IPS-NIHi11 (cell line): ENCODE measurements at regions not wholly inside any gene's neighbourhood (a gene's known extent, or its start where the extent isn't known, plus 50 kb on each side); places are given as distances from the start of the nearest gene placed in this dataset.

Experiments
- DNase-seq: peaks from one replicate; pipeline ENCODE4 v3.0.0; 2012; ENCODE audit warnings: mixed read lengths, low spot score

DNA sequence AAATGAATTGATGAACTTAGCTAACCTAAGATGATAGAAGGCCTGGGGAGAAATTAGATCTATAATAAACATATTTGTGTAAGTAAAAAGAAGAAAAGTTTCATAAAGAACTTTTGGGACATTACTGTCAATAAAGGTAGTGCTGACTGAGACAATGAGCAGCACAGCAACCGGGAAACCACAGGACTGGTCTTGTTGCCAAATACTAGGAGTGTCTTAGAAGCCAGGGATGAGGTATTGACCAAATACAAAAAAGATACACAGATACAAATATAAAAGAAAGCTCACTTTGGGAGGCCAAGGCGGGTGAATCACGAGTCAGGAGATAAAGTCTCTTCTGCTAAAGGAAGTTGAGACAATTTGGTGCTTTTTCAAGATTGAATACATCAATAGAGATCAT is 362.4 kb upstream of the ZNF385D start:
- DNase-seq = no peak

DNA sequence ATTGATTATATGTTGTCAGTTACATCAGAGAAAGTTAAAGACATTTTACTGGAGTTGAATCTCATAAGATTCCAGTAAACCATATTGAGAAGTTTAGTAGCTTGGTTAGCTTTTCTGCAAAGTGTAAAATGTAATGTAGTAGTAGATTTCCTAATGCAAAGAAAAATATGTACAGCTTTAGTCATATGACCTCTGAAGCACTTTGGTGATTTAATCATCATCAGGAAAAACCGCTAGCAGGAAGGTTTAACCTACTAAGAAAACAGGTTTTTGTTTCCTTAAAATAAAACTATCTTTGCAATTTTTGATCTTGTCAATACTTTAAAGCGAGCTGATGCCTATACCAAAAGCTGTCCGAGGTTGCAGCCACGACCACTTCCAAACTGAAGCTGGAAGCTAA is 364.6 kb upstream of the ZNF385D start:
- no peak for DNase-seq

DNA sequence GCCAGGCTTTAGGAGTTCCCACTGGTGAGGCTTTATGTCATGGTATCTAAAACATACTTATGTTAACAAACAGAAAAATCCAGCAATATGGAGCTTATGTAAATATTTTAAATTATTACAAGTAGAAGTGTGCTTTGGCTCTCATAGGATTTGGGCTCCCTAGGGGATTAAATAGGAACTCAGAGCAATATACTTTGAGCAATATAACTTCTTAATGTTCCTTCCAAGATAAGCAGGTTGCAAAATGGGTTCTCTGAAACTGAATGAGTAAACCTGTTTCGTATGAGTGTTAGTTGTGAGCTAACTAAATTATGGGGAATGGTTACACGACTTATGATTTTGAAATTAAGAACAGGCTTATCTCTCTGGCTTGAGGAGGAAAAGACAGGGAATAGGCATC is 366.1 kb upstream of the ZNF385D start:
- DNase-seq = no peak

DNA sequence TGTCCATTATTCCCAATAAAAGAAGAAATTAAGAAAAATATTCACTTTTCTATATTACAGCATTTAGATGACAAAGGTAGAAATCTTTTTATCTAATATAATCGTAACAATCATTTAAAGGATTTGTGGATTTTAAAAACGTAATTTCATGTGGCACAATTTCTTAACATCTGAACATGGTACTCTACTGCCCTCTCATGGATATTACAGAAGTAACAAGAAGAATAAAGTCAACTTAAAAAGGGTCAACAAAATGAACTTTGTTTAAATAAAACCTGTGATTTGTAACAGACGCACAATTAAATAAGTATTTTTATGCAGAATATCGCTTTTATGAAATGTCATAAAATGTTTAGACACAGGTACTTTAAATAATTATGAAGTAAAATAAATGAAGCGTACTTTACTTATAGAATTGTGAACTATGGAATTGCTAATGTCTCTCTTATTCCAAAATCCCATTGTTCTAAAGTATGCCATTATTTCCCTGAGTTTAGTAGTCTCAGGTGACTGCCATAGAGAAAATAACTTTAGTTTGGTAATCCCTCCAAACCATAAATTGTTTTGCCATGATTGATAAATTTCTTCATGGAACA is 366.8 kb upstream of the ZNF385D start:
- DNase-seq = peak; percentile 21

DNA sequence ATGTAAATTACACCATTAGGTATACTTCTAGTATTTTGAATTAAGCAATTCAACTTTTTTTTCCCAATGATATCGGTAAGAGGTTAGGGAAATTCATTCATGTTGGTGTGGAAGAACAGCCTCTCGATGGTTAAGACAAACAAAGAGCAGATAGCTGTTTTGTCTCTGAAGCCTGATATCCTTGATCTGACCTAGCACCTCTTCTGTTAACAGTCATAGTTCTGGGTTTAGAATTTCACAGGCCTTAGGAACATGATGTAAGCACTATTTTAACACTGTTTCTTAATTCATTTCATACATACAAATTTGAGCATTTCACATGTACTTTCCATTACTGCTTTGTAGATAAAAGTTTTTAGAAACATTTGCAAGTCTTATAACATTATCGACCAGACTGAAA is 367.5 kb upstream of the ZNF385D start:
- no peak for DNase-seq

DNA sequence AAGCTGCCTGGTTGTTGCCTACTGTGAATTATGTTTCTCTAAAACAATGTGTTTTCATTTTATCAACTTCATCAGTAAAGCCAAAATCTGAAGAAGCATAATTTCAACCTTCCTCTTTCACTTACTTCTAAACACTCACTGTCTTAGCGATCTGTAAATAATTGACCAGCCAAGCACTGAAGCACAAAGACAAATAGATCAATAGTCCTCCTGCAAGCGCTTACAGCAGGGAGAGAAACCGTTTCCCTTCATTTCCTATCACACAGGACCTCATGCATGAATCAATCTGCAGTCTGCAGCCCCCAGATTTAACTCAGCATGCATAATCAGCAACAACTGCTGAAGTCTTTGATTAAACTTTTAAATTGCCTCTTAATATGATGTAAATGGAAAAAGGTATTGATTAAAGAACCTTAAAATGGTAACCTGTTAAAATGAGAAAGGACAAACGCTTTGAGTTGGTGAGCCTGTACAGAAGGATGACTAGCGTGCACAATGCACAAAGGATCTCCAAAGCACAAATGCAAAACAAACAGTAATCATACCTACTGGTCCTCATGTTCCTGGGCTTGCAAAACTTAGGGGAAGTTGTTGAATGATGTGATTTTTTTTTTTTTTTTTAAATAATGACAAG is 370.2 kb upstream of the ZNF385D start:
- no peak for DNase-seq

DNA sequence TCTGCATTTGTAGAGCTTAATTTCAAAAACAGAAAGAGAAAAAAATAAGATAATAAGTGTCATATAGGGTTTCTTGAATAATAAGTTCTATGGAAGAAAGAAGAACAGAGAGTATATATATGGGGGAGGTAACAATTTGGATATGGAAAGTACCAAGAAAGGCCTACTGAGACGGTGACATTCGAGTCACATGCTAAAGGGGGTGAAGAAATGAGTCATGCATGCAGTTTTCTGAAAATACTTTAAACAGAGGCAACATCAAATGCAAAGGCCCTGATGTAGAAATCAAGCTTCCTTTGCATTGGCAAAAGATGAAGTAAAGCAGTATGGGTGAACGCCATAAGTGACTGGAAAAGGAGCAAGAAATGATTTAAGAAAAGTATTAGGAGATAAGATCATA is 371.6 kb upstream of the ZNF385D start:
- DNase-seq = no peak

DNA sequence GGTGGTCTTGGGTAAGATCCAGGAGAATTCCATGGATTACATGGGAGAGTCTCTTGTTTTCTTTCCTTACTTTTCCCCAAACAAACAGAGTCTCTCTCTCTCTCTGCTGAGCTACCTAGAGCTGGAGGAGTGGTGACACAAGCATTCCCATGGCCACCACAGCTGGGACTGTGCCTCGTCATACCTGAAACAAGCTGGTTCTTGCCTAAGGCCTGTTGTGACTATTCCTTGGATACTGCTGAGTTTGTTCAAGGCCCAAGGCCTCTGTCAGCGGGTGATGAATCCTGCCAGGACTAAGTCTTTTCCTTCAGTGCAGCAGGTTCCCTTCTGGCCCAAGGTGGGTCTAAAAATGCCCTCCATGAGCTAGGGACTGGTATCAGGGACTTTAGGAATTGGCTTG is 378.1 kb upstream of the ZNF385D start:
- DNase-seq = no peak

DNA sequence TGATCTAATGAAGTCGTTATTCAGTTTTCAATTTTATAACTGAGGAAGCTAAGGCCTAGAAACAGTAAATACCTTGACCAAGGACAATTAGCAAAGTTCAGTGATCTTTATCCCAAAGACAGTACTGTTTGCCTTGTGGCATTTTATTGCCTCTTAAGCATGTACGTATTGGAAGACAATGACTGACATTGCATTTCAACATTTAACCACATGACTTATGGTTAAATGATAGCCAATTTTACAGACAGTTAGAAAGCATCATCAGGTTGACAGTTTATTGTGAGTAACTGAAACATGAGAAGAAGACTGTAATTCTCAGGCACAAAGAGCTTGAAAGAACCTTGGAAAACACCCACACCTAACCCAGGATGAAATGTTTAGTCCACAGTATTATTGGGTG is 390.8 kb upstream of the ZNF385D start:
- DNase-seq = no peak

DNA sequence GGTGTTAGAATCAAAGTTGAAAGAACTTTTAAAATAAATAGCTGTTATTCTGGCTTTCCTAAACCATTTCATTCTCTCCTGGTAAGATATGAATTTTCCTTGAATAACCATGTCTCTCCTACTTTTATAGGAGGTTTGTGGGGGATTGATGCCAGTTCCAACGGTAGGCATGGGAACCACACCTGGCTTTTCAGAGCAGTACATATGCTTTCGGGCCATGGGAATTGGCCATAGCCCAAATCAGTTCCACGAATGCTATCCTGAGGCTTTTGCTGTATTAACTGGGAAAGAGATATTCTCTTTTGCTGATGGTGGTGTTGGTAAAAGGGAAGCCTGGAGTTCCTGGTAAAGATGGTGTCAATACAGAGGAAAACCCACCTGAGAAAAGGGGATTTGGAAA is 396.2 kb upstream of the ZNF385D start:
- no peak for DNase-seq

DNA sequence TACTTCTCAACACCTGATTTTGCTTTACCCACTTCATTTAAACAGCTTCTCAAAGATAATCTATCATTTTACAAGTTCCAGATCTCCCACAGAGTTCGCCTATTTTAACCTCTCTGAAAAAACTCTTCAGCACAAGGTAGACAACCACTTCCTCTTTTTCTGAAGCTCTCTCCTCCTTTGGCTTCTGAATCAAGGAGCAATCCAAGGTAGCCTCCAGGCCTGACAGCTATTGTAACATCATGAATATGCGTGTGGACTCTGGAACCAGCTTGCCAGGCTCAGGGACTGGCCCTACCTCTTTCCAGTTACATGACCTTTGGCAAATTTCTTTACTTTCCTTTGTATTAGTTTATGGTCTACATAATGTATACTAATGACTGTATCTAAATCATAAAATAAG is 405.9 kb upstream of the ZNF385D start:
- no peak for DNase-seq

DNA sequence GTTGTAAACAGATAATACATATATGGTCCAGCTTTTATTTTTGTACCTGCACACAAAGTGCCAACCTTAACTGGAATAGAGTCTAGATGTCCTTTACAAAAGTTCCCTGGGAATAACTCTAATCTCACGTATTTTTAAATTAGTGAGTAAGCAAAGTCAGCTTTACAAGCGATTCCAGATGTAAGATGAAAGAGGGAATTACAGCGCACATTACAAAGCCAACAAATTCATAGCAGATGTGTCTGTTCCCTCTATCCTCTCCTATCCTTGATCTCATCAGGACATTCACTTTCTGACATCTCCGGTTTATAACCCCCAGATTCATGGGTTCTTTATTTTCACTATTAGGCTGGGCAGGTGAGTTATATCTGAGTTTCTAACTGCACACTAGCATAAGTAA is 406.8 kb upstream of the ZNF385D start:
- no peak for DNase-seq

DNA sequence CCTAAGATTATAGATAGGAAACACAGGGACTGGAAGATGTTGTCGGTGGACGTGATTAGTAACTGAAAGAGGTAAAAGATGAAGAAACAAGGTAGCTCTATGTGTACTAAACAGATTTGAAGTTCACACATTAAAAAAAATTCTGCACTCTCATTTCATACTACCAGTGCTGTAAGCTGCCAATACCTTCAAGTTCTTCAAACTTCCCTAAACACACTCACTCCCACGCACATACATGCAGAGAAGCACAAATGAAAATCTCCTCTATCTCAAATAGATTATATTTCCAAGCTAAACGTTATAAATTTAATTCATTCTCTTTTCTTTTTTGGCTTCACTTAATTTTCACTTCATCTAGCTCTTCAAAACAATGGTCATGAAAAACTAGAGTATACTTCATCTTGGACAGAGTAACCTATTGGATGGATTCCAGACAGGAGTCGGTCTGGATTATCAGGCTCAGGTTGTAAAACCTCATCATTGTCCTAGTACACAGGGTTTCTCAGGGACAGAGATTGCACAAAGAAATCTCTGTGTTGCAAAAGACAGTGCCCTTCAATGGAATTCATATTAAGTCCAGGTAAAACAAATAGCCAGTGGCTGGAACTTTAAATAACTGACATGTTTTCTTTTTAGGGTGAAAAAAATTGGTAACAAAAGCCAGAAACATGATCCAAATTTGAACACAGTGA is 408.1 kb upstream of the ZNF385D start:
- DNase-seq = no peak

DNA sequence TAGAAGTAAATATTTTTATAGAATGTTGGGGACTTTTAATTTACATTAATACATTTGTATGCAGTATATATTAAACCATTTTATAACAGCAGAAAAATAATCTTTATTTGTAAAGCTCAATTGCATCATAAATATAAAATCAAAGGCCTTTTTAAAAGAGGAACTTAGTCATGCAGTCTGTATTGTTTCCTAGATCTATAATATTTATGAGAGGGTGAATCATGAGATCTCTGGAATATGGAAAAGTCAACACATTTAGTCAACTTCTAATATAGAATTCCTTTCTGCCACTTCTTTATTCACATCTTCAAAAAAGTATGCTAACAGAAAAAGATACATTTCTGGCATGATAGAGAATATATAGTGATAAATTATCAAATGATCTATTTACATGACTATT is 410.3 kb upstream of the ZNF385D start:
- no peak for DNase-seq

DNA sequence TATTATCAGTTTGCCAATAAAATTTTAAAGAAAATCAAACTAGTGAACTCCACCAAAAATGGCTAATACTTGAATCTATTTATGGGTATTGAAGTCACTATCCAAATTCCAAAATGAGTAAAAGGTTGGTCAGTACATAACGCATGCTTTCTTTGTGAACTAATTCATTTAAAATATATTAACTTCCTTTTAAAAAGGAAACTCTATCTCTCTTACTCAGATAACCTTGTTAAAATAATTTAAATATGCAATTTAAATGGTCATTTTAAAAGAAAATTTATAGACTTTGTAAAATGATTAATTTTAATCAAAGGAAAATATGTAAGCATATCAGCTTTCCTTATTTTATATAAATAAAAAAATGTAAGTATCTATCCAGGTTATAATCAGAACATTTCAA is 419.4 kb upstream of the ZNF385D start:
- DNase-seq = no peak

DNA sequence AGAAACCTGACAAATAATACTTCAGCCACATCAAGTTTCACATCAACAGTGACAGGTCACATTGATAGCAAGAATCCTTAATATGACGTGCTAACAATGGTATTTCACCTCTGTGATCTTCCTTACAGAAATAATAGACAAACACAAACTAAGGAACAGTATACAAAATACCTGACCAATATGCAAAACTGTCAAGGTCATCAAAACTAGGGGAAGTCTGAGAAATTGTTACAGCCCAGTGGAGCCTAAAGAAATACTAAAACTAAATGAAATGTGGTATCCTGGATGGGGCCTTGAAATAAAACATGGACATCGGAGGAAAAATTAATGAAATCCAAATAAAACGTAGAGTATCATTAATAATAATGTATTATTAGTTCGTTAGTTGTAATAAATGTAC is 422.0 kb upstream of the ZNF385D start:
- DNase-seq = no peak

DNA sequence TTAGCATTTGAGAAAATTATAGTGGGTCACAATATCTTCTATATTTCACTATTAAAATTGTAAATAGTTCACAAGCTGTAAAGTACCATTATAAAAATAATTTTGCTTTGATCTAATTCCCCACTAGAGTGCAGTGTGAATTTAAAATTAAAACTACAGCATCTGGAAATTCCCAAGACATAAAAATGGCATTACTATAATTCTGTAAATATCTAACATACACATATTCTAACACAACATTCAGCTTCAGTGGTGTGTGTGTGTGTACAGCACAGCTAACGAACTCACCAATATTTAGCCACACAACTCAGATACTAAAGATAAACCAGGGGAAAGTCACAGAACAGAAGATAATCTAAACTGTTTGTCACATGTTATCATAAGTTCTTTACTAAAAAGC is 424.9 kb upstream of the ZNF385D start:
- no peak for DNase-seq

DNA sequence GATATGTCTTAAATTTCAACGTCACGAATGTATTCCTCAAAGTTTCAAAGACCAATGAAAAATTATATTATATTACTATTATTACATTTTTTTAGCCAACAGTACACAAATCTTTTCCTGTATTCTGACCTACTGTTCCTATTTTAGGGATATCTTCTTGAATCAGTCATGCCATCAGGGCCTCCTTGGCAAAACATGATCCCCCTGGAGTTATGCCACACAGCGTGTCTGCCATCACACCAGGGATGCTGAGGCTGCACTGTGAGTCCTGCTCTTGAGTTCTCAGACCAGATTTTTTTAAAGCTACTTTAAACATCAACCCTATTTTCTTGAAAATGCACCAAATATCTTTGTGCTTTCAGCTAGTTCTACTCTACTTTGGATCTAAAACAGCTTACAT is 425.9 kb upstream of the ZNF385D start:
- DNase-seq = no peak

DNA sequence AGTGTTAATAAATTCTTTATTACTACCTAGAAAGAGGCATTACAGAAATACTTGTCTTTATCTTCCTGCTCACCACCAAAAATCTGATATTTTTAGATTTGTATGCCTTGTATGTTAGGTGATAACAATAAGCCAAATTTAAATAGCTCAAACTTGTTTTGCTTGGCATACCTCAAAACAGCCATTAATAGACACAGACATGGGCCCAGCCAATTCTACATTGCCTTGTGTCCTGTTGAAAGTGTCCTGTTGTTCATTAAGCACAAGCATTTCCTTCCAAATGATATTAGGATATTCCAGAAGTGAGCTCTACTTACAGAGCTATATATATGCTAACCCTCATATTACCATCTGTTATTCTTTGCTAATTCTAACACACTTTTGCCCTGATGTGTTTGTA is 438.6 kb upstream of the ZNF385D start:
- DNase-seq = no peak

DNA sequence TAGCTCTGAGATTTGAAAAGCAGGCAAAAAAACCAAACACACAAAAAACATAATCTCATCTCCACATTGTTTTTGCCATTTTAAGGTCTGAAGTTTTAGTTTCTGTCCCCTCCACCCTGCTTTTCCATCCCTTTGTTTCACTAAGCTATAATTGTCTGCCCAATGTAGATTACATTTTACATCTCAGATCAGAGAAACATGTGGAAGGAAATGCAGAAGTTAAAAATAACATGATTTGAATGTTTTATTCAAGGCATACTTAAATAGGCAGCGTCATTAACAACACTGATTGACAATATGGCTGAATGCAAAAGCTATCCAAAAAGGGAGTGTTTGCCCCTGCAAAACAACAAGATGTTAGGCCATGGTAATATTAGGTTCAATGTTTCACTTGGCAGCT is 448.1 kb upstream of the ZNF385D start:
- no peak for DNase-seq

DNA sequence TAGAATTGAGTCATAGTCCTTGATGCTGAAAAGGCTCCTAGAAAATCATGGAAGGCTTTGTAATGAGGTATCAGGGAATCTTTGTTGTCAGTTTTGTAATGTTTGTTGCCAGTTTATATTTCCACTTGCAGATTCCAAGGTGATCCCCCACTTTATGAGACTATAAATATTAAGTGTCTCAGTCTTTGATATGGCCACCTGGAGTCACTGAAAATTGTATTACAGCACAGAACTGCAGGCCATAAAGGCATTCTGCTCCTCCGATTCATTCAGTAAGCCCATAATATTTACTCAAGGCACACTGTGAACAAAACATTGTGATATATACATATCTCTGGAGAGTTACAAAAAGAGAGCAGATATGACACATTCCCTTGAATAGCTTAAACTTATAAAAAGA is 457.8 kb upstream of the ZNF385D start:
- no peak for DNase-seq

DNA sequence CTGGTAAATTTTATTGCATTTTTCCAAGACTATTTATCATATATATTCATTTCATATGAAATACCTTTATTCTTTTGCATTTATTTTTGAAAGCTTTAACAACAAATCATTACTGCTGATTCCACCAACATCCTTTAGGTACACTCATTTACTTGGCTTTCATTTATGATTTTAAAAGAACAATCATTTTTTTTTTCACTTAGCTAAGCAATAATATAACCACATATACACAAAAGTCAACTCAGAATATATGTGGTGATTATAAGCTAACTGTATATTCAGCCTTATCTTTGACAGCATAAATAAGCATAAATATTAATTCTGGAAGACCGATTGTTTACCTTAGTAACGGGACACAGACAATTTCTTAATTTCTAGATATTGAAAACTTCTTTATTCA is 458.6 kb upstream of the ZNF385D start:
- no peak for DNase-seq

DNA sequence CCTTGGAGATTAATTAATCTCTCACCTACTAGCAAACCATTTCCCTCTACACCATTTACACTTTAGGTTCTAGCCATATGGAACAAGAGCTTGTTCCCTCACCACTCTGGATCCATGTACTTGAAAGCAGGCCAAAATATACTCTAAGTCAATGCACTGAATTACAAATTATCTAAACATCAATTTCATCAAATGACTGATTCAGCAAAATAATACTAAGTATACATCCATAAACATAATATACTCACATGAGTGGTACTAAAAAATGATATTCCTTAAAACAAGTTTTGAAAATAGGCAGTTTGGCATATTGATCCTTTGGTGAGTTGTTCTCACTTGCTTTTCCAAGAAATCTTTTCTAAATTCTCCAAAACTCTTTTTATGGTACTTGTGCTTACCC is 459.7 kb upstream of the ZNF385D start:
- no peak for DNase-seq

DNA sequence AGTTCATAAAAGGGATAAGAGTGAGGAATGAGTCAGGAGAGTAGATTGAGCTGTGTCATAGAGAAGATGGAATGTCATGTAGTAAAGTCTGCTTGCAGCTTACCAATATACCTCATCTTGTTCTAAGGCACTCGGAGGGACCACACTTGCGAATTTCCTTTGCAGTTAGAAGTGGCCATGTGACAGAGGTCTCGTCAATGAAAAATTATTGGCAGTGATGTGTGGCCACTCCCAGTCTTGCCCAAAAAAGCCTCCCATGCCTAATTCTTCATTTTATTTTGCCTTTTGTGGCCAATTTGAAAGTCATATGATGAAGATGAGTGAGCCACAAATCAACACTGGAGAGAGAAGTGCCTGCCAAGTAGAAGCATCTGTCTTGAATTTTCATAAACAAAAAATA is 465.6 kb upstream of the ZNF385D start:
- DNase-seq = no peak
